RPMI7951 (cell line): ENCODE measurements at regions not wholly inside any gene's neighbourhood (a gene's known extent, or its start where the extent isn't known, plus 50 kb on each side); places are given as distances from the start of the nearest gene placed in this dataset.
"Not testable (repeated sequence)": the region's sequence is repeated elsewhere in the genome, so short reads cannot be mapped to it uniquely, and the experiment has no call there.

Experiments
- DNase-seq: peaks from one replicate; pipeline ENCODE4 v3.0.0-alpha.2; 2012; ENCODE audit warnings: low read depth

DNA sequence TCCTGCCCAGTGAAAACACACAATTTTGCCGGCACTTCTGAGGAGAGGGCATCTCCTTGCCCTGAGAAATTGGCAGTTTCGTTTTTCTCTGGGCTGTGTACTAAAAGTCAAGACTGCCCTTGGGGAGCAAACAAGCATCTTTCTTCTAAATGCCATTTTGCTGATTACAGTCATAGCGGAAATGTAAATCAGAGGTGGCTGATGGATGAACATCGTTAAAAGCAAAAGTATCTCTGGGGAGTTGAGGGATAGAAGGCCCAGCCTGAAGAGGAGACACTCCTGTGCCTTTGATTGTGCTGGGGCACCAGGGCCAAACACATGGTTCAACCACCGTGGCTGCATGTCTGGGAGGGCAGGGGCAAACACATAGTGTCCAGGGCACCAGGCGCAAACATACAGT, 49.8 kb downstream of the ABCC12 start:
- no peak for DNase-seq

DNA sequence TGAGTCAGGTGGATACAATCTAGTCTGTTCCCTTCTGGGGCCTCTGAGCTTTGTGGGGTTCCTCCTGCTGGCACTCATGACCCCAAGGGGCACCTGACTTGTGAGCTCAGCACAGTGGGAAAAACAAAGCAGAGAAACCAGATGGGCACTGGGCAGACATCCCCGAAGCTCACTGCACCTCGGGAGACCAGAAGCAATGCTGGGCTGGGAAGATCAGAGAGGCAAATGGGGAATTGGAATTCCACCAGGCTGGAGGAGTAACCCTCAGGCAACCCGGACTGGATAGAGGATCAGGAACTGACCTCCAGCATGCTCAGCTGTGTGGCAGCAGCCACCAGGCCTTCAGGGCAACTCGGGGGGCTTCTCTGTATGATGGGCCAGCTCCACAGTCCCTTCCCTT, 50.3 kb downstream of the ABCC12 start:
- peak; percentile 51 for DNase-seq

DNA sequence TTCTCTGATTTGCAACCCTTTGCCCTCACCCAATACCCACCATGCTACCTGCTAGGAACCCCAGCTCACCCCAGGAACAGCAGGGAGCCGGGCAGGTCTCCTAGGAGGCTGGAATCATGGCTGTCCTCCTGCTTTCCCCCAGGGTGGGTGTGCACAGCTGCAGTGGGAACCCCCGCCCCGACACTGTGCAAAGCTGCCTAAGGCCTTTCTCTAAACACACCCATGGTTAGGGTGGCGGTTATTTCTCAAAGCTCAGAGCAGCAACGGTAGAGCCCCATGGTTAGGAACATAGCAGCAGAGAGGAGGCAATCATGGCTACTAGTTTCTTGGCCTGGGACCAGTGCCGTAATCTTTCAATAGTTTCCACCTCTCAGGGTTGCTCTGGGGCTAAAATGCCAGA, 52.2 kb downstream of the ABCC12 start:
- no peak for DNase-seq

DNA sequence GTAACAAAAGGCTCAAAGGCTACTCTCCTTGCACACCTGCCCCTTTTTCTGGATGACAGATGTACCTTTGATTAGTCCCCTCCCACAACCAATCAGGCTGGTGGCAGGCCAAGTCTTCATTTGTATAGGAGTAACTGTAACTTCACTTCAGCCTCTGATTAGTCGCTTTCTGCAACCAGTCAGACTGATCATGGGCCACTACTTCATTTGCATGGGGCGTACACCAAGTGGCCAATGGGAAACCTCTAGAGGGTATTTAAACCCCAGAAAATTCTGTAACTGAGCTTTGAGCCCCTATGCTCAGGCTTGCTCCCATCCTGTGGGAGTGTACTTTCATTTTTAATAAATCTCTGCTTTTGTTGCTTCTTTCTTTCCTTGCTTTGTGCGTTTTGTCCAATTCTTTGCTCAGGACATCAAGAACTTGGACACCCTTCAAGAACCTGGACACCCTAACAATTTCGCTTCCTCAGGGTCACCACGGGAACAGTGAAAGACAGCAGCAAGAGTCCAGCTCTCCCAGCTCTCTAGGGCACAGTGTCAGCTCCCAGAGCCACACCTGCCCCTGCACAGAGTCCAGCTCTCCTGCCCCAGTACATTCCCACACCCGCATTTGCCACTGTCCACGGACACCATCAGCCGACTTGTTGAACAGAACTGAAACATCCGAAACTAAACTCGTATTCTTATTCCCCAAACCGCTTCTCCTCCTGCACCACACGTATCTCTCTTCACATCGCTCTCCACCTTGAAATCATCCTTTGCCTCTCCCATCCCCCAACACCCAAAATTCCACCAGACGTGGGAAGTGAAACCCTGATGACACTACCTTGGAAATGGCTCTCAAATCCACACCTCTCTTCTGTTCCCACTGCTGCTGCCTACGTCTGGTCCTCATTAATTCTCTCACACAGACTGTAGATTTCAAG, 53.4 kb downstream of the ABCC12 start:
- DNase-seq, result no peak

DNA sequence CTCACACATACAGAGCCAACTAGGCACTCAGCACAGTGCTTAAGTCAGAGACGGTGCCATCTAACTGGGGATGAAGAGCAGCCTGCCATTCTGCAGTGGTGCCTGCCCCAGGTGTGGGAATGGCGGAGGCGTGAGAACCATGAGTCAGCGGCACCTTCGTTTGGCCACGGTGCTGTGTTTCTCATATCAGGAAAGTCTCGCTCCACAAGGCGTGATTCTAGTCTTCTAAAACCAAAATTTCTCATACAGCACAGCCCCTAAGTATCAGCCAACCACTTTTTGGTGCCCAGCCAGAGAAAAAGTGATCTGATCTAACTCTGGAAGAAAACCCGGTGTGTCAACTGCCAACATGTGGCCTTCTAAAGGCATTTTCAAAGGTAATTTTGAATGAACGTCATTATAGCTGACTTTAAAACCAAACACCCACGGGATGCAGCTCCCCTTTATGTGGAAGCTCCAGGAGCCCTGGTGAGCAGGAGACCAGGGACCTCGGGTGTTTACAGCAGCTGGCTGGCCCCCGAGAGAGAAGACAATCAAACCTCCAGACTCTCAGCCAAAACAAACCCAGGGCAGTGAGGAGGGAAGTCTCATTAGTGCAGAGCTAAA, 54.6 kb downstream of the ABCC12 start:
- no peak for DNase-seq

DNA sequence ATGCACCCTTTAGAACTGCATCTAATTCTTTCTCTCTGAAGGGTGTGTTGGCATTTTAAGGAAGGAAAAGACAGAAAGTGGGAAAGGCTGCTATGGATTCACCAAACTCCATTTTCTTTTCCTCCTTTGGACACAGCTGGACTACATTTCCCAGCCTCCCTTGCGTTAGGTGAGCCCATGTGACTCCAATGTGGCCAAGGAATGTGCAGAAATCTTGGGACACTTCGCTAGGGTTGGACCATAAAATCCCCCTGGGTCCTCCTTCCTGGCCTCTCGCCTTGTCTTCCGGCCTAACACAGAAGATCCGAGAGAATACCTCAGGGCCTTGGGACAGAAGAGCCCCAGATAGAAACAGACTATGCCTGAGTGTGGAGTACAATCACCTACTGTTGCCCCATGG, 56.3 kb downstream of the ABCC12 start:
- DNase-seq, result peak; percentile 46

DNA sequence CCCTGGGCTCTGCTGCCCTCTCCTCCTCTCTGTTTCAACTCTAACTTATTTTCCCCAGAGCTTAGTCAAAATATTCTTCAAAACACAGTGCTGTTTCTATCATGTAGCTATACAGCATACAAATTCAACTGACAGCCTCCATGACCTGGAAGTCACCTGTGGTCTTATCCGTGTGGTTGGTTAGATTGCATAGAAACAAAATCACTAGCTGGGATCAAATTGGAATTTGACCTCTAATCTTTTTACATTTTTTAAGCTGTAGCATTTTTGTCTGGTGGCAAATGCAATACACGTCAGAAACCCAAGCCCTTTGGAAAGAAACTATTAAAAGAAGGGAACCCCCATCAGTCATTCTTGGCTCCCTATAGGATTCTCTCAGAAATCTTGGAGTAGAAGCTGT, 57.3 kb downstream of the ABCC12 start:
- DNase-seq, result no peak

DNA sequence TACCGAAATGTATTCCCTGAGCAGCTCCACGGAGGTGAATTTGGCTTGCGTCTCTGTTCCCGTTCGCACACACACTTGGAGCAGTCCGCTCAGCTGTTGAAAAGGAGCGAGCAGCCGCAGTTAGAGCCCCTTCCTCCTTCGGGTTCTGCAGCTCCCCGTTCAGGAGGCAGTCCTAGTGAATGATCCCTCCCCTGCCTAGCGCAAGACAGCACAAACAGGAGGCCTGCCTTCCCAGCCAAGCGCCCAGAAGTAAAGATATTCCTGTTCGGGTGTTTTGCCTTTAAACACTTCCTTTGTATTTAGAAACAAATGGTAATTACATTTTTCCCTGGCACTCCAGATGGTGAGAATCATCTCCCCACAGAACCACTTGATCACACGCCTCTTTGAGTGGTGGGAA, 64.7 kb downstream of the ABCC12 start:
- DNase-seq, result no peak

DNA sequence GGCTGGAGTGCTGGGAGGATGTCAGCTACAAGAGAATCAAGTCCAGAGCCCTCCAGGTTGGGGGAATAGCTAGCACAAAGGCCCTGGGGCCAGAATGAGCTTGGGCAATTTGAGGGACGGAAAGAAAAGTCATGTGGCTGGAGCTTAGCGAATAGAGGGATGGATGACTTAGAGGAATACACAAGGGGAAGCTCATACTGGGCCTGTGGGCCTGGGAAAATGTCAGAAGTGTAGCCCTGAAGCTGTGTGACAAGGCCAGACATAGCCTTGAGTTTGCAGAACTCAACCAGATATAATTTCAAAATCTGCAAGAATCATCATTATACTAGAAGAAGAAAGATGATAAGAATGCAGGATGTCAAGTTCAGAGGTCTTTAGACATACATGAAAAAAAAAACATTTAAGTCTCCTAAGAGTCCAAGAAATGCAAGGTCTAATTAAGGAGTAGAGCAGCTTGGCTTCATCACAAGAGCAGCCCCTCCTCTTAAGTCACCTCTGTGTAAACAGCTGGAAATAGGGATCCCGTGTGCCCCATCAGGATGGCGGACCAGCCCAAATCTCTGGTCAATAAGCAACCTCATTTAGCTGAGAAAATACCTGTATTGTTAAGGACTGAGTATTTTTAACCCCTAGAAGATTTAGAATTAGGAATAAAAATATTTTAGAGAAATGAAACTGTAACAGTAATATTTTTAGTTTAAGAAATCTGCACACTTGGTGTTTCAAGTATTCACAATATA, 66.6 kb downstream of the ABCC12 start:
- DNase-seq, result no peak

DNA sequence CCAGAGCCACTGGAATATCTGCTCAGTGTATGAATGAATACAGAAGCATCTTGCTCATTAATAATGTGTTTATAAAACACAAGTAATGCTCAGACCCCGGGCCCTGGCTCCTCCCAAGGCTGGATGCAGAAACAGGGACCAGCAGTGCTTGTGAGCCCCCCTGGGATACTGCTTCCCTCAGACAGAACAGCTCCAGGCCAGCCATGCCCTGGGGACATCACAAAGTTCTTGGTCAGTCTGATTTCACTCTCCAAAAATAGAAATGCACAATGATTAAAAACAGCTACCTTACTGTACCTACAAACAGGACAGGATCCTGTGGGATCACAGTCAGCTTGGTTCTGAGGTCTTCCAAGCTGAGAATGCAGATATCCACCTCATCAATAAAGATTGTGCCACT, 68.2 kb downstream of the ABCC12 start:
- no peak for DNase-seq

DNA sequence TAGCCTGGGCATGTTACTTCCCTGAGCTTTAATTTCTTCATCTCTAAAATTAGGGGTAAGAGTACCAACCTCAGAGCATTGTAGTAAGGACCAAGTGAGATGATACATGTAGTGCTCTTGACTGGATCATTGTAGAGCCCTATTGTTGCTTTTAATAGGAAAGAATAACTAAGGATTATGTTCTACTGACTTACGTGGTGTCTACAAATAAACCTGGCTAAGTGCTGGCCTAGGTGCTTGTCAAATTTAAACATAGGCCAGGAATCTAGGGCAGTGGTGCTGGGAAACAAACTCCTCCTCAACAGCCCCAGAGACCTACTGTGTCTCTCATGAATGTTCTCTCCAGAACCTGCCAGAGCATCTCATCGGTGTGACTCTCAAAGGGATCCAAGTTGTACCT, 69.4 kb downstream of the ABCC12 start:
- no peak for DNase-seq

DNA sequence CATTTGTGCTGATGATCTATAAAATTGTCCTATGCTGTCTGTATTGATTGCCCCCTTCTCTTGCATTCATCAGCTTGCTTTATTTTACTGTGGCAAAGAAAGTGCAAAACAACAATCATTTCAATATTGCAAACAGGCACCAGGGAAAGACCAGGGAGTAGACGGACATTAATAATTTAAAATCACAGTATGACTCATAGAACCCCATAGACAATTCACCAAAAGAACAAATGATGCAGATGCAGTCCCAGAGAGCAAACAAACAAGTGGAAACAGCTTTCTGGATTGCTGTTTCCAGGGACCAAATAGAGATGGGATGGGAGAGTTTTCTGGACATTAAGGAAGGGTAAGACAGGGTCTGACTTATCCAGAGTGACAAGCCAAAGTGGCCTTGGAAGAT, 70.1 kb downstream of the ABCC12 start:
- DNase-seq, result no peak

DNA sequence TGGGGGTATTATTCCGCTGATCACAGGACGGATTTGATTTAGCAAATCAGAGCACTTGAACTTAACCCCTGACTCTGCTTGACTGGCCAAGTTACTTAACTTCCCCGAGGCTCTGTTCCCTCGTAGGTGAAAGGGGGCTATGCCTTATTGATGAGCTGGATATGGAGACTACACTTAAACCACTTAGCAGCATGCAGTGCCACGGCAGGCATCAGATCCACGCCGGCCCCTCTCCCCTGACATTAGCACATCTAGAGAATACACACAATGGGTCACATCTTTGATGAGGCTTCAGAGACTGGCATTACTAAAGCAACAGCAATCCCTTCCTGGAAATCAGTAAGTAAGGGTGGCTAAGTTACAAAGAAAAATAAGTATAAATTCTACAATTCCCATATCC, 71.0 kb downstream of the ABCC12 start:
- no peak for DNase-seq

DNA sequence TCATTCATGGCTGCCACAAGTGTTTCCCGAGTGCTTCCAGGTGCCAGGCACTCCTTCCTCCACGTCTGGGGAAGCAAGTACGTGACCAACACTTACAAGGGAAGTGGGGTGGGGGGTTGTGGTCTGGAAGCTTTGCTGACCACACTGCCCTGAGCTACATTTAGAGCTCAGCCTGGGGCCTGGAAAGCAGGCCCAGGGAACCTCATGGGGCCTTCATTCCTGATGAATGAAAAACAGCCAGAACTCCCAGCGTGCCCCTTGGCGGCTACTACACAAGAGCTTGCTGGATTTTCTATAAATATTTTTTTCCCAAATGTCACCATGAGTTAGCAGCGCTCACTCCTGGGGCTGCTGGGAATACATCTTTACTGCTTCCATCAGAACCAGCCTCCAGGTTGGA, 73.3 kb downstream of the ABCC12 start:
- DNase-seq, result peak; percentile 96

DNA sequence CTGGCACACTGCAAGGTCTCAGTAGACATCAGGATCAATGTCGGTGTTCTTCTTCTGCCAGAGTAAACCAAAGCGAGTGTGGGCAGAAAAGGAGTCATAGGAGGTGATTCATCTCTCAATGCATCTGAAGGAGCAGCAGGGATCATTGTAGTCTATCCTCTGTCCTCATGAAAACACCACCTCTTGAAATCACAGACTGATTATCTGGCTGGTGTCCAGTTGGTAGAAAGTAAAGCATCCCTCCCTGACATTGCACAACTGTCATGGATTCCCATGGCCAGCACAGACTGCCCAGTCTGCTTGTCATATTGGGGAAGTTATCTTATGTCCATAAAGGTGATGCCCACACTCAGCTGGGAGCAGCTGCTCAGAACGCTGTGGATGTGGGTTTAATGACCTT, 74.1 kb downstream of the ABCC12 start:
- DNase-seq, result peak; percentile 97

DNA sequence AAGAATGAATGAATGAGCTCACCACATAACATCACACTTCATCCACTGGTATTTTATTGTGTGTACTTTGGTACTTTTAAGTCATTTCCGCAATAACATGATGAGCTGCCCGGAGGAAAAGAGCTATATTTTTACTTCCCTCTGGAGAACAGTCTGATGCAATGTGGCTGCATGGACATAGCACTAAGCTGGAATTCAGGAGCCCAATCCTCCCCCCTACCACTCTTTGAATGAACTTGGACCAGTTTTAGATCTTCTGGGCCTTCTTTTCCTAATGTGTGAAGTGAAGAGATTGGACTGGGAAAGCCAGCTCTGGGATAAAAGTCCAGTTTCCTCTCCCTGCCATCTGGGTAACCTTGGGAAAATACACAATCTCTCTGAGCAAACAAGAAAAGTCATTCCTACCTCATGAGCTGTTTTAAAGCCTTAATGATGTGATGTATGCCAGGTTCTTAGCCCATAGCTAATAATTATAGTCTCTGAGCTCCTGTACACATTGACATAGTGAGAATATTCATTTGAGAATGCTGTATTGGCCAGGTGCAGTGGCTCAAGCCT, 79.3 kb downstream of the ABCC12 start:
- peak; percentile 35 for DNase-seq

DNA sequence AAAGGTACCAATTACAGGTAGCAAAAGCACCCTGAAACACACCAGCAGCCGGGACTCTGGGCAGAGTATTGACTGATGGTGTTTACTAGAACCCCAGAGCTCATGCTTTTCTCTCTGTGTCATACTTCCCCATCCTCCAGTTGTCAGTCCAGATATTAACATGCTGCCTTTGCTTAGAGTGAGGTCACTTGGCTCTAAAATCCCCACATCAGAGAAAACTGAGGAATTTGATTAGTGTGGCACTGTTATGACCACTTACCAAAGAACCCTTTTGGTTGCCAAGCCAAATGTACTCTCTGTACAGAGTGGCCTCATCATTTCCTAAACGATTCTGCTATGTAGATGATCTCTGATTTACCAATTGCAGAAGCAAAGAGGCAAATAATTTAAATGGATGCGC, 80.4 kb downstream of the ABCC12 start:
- DNase-seq, result peak; percentile 73

DNA sequence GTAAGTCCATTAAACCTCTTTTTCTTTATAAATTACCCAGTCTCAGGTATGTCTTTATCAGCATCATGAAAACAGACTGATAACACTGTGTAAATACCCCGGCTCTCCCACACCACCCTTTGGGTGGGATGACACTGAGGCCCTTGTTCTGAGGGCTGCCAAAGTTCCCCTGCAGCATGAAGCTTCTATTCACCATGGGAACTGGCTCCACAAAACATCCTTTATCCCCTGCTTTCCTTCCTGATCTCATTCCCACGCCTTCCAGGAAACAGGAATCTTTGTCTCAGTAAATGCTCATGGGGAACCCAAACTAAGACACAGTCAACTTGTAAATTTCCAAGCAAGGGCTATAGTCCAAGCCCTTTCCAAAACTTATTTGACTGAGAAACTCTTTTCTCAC, 88.4 kb downstream of the ABCC12 start:
- DNase-seq, result peak; percentile 17

DNA sequence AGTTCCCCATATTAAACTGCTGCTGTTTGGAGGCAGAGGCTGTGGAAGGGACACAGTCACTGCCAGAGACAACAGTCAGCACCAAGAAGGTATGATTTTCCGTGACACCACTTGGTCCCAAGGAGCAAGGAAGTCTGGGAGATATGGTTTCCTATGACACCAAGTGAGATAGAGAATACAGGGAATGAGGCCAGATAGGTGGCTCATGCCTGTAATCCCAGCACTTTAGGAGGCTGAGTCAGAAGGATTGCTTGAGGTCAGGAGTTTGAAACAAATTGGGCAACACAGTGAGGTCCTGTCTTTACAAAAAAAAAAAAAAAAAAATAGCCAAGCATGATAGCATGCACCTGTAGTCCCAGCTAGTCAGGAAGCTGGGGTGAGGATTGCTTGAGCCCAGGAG, 90.8 kb downstream of the ABCC12 start:
- DNase-seq, result peak; percentile 60

DNA sequence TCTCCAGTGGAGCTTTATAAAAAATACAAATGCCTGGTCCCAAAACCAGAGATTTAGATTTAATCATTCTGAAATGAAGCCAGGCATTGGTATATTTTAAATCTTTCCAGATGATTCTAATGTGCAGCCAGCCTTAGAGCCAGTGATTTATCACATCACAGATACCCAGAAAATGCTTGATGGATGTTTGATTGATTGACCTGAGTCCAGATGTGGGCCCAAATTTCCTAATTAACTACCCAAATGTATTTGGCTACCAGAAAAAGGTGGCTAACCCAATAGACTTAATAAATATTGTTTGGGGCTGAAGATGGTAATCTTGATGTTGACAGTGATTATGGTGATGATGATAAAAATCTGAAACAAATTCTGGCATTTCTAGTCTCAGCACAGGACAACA, 93.1 kb downstream of the ABCC12 start:
- DNase-seq, result no peak

DNA sequence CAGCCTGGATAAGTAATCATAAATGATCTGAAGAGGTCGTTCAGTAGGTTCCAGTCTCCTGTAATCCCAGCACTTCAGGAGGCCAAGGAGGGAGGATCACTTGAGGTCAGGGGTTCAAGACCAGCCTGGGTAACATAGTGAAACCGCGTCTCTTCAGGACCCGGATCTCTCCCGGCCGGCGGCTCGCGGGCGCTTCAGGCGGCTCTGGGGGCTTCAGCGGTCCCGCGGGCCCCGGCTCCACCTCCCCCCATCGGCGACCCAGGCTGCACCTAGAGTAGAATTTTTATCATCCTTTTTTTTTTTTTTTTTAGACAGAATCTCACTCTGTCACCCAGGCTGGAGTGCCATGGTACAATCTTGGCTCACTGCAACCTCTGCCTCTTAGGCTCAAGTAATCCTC, 95.9 kb downstream of the ABCC12 start:
- DNase-seq, result no peak

DNA sequence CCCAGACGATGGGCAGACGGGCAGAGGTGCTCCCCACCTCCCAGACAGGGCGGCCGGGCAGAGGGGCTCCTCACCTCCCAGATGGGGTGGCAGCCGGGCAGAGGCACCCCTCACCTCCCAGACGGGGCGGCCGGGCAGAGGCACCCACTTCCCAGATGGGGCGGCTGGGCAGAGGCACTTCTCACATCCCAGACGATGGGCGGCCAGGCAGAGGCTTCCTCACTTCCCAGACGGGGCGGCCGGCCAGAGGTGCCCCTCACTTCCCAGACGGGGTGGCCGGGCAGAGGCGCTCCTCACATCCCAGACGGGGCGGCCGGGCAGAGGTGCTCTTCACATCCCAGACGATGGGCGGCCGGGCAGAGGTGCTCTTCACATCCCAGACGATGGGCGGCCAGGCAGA, 96.6 kb downstream of the ABCC12 start:
- not testable (repeated sequence) for DNase-seq

DNA sequence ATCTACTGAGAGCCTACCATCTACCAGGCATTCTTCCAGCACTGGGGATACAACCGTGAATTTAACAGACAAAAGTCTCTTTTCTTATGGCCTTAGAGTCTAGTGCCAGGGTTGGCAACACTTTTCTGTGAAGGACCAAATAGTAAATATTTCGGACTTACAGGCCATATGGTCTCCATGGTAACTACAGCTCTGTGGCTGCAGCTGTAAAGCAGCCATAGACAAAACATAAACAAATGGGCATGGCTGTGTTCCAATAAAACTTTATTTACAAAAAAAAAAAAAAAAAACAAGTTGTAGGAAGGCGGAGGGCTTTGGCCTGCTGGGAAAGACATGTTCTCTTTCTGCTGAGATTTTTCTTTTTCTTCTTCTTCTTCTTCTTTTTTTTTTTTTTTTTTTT, 98.7 kb downstream of the ABCC12 start:
- DNase-seq, result peak; percentile 20
